HL-60 (cell line): ENCODE measurements at regions not wholly inside any gene's neighbourhood (a gene's known extent, or its start where the extent isn't known, plus 50 kb on each side); places are given as distances from the start of the nearest gene placed in this dataset.

Source experiments
- GABPA ChIP-seq: IDR thresholded peaks from 2 replicates; pipeline ENCODE4 v1.6.1; 2012; ENCODE audit warnings: low read depth
- POLR2AphosphoS5 ChIP-seq: IDR thresholded peaks from 2 replicates; pipeline ENCODE4 v1.6.1; 2012; ENCODE audit warnings: low read depth
- TF ChIP-seq, protein P1 (sequence below): IDR thresholded peaks from one replicate; pipeline ENCODE4 v1.5.1; 2011; ENCODE audit warnings: low read length, control low read depth, inconsistent platforms; ENCODE audit not compliant: insufficient read depth
- TF ChIP-seq, protein P2 (sequence below): IDR thresholded peaks from 2 replicates; pipeline ENCODE4 v1.6.1; 2012; ENCODE audit warnings: low read depth; ENCODE audit not compliant: insufficient replicate concordance

DNA sequence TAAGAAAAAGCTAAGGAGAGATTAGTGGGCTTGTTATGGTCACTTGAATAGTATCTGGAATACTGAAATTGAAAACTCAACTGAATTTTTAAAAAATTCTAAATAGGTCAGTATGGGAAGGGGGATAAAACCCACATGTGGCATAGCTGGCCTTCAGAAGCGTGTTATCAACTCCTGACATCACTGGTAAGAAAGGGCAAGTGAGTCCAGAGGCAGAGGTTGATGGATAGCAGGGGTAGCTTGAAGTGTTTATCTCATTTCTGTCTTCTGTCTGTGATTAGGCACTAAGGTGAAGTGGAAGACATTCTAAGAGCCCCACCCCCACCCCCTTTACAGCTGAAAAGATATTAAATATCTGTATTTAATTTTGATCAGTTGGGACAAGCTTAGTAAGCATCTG lies 261.4 kb upstream of the TMTC1 start:
- TF ChIP-seq POLR2AphosphoS5 (no peak), GABPA (no peak)
- TF ChIP-seq, protein P1, sequence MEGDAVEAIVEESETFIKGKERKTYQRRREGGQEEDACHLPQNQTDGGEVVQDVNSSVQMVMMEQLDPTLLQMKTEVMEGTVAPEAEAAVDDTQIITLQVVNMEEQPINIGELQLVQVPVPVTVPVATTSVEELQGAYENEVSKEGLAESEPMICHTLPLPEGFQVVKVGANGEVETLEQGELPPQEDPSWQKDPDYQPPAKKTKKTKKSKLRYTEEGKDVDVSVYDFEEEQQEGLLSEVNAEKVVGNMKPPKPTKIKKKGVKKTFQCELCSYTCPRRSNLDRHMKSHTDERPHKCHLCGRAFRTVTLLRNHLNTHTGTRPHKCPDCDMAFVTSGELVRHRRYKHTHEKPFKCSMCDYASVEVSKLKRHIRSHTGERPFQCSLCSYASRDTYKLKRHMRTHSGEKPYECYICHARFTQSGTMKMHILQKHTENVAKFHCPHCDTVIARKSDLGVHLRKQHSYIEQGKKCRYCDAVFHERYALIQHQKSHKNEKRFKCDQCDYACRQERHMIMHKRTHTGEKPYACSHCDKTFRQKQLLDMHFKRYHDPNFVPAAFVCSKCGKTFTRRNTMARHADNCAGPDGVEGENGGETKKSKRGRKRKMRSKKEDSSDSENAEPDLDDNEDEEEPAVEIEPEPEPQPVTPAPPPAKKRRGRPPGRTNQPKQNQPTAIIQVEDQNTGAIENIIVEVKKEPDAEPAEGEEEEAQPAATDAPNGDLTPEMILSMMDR = no peak
- TF ChIP-seq, protein P2, sequence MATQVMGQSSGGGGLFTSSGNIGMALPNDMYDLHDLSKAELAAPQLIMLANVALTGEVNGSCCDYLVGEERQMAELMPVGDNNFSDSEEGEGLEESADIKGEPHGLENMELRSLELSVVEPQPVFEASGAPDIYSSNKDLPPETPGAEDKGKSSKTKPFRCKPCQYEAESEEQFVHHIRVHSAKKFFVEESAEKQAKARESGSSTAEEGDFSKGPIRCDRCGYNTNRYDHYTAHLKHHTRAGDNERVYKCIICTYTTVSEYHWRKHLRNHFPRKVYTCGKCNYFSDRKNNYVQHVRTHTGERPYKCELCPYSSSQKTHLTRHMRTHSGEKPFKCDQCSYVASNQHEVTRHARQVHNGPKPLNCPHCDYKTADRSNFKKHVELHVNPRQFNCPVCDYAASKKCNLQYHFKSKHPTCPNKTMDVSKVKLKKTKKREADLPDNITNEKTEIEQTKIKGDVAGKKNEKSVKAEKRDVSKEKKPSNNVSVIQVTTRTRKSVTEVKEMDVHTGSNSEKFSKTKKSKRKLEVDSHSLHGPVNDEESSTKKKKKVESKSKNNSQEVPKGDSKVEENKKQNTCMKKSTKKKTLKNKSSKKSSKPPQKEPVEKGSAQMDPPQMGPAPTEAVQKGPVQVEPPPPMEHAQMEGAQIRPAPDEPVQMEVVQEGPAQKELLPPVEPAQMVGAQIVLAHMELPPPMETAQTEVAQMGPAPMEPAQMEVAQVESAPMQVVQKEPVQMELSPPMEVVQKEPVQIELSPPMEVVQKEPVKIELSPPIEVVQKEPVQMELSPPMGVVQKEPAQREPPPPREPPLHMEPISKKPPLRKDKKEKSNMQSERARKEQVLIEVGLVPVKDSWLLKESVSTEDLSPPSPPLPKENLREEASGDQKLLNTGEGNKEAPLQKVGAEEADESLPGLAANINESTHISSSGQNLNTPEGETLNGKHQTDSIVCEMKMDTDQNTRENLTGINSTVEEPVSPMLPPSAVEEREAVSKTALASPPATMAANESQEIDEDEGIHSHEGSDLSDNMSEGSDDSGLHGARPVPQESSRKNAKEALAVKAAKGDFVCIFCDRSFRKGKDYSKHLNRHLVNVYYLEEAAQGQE = no peak
